Activated B cell treated with CpG ODN at 0.5 μM for 24 hours (primary cell): ENCODE measurements at regions not wholly inside any gene's neighbourhood (a gene's known extent, or its start where the extent isn't known, plus 50 kb on each side); places are given as distances from the start of the nearest gene placed in this dataset.
"Not testable (repeated sequence)": the region's sequence is repeated elsewhere in the genome, so short reads cannot be mapped to it uniquely, and the experiment has no call there.

Source experiments
- ATAC-seq: fragments of 200-7000 bp; cut with Tn5 transposase; one replicate; pipeline ENCODE4 v1.10.0; 2021; ENCODE audit warnings: low read depth, mild to moderate bottlenecking, moderate library complexity
- CTCF ChIA-PET: fragments of 350-600 bp; sonication (Branson Sonifier 250); formaldehyde crosslinking; loops from one replicate; lab custom pipeline; 2021; ENCODE audit warnings: antibody characterized with exemption; lab: Charles Lee
- POLR2A ChIA-PET: fragments of 350-600 bp; sonication (Branson Sonifier 250); formaldehyde crosslinking; loops from one replicate; lab custom pipeline; 2021; ENCODE audit warnings: antibody characterized with exemption; lab: Charles Lee
- DNase-seq: peaks from one replicate; pipeline ENCODE4 v3.0.0; 2022
- H3K27ac Mint-ChIP-seq: one replicate; pipeline ENCODE4 v1.8.0; 2020; ENCODE audit warnings: mixed read lengths
- H3K27me3 Mint-ChIP-seq: one replicate; pipeline ENCODE4 v1.8.0; 2021; ENCODE audit warnings: mixed read lengths
- H3K36me3 Mint-ChIP-seq: one replicate; pipeline ENCODE4 v1.8.0; 2021; ENCODE audit warnings: low read depth, mixed read lengths
- H3K4me1 Mint-ChIP-seq: one replicate; pipeline ENCODE4 v1.8.0; 2021; ENCODE audit warnings: mixed read lengths
- H3K4me3 Mint-ChIP-seq: one replicate; pipeline ENCODE4 v1.8.0; 2020; ENCODE audit warnings: mild to moderate bottlenecking, mixed read lengths
- H3K9me3 Mint-ChIP-seq: one replicate; pipeline ENCODE4 v1.8.0; 2020; ENCODE audit warnings: mixed read lengths
- CTCF ChIP-seq: fragments of 200-600 bp; IDR thresholded peaks from one replicate; pipeline ENCODE4 v1.8.0; 2022; ENCODE audit warnings: antibody characterized with exemption, mild to moderate bottlenecking
- intact Hi-C: fragments of 100-400 bp; cut with micrococcal nuclease; formaldehyde crosslinking; loops from one replicate; pipeline ENCODE4 v1.15.1; 2024

- peaks cover 4% of the 10 kb centered on the region for H3K9me3 Mint-ChIP-seq
- no peaks in the 10 kb centered on the region for H3K27me3 Mint-ChIP-seq
- H3K4me3 Mint-ChIP-seq: no peak overlapping the region
- ChIA-PET POLR2A (no interaction called here), CTCF (no interaction called here)
- no peak for DNase-seq
- TF ChIP-seq CTCF: no peak
- H3K27ac Mint-ChIP-seq: no peak overlapping the region
- no peak for ATAC-seq
- no peaks in the 10 kb centered on the region for H3K36me3 Mint-ChIP-seq
- no peaks in the 10 kb centered on the region for H3K4me1 Mint-ChIP-seq
- intact Hi-C loops: no loop called here
These were observed 674.0 kb upstream of the SOX9 start for GRCh38 chr17:71446645-71447437.

GRCh38 chr17:71447644-71448043 is 673.2 kb upstream of the SOX9 start:
- intact Hi-C loops: no loop called here
- H3K36me3 Mint-ChIP-seq: no peaks in the 10 kb centered on the region
- H3K4me3 Mint-ChIP-seq: no peak overlapping the region
- no peak for DNase-seq
- peaks cover 4% of the 10 kb centered on the region for H3K9me3 Mint-ChIP-seq
- TF ChIP-seq CTCF: no peak
- ATAC-seq: no peak
- H3K27me3 Mint-ChIP-seq: no peaks in the 10 kb centered on the region
- no peak overlapping the region for H3K27ac Mint-ChIP-seq
- POLR2A ChIA-PET: no interaction called here
- CTCF ChIA-PET: no interaction called here
- H3K4me1 Mint-ChIP-seq: no peaks in the 10 kb centered on the region

- POLR2A ChIA-PET, H3K9me3 Mint-ChIP-seq, intact Hi-C loops, H3K4me3 Mint-ChIP-seq, CTCF ChIA-PET, DNase-seq, ATAC-seq, H3K4me1 Mint-ChIP-seq, H3K27me3 Mint-ChIP-seq, H3K27ac Mint-ChIP-seq, H3K36me3 Mint-ChIP-seq: not testable (repeated sequence)
These were observed 670.2 kb upstream of the SOX9 start for GRCh38 chr17:71450657-71451056.

- no peak for TF ChIP-seq CTCF
- POLR2A ChIA-PET: no interaction called here
These were observed 666.9 kb upstream of the SOX9 start for GRCh38 chr17:71453876-71454422.

GRCh38 chr17:71455219-71455618 is 665.6 kb upstream of the SOX9 start:
- intact Hi-C loops: no loop called here
- ATAC-seq: no peak
- no peaks in the 10 kb centered on the region for H3K36me3 Mint-ChIP-seq
- H3K9me3 Mint-ChIP-seq: no peaks in the 10 kb centered on the region
- H3K27ac Mint-ChIP-seq: no peak overlapping the region
- POLR2A ChIA-PET: no interaction called here
- no peaks in the 10 kb centered on the region for H3K27me3 Mint-ChIP-seq
- CTCF ChIA-PET: no interaction called here
- no peak for TF ChIP-seq CTCF
- H3K4me1 Mint-ChIP-seq: no peaks in the 10 kb centered on the region
- no peak for DNase-seq
- no peak overlapping the region for H3K4me3 Mint-ChIP-seq

More at GRCh38 chr17:71453876-71454422, 666.9 kb upstream of the SOX9 start:
- intact Hi-C loops: no loop called here
- Mint-ChIP-seq H3K9me3 (peaks cover 4% of the 10 kb centered on the region), H3K27me3 (no peaks in the 10 kb centered on the region), H3K4me3 (no peak overlapping the region), H3K4me1 (no peaks in the 10 kb centered on the region), H3K36me3 (no peaks in the 10 kb centered on the region), H3K27ac (no peak overlapping the region)
- ATAC-seq: no peak
- DNase-seq: no peak
- CTCF ChIA-PET: no interaction called here
